ENCODE measurements at regions not wholly inside any gene's neighbourhood (a gene's known extent, or its start where the extent isn't known, plus 50 kb on each side); places are given as distances from the start of the nearest gene placed in this dataset.

- no peak for DNase-seq (ENCODE audit: low read depth)
These were observed 1763.3 kb upstream of the MIR17HG start for GRCh38 chr13:89584058-89584620.

DNA sequence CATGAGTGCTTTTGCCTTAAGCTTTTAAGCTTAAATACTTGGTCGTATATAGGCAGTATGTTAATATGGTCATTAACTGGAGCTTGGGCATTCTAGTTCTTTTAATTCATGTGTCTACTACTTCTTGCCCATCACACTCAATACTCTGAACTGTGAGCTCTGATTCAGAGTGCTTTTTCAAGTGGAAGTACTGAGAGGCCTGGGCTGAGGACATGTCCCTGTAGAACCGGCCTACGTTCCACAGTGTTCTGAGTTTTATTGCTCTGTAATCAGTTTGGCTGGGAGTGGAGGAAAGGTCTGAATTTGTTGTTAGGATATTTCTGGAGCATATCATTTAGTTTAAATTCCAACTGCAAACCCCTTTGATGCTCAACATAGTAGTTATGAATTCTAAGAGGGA, 1744.8 kb upstream of the MIR17HG start:
- no peak for DNase-seq (ENCODE audit: low read depth)

DNA sequence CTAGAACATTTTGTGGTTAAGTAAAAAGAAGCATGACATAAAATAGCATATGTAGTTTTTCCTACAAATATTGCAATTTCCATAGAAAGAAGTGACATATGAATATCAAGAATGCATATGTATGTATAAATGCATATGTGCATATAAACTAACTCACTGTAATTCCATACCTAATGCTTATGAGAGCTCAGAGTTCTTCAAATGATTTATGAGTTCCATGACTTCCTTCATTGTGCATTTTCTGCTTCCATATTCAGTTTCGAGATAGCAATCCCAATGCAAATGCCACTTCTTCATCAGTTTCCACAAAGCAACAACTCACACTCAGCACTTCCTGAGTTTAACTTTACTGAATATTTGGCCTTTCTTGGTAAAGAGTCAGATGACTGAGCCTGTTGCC, 1744.3 kb upstream of the MIR17HG start:
- no peak for DNase-seq (ENCODE audit: low read depth)

- no peak for DNase-seq (ENCODE audit: low read depth)
These were observed 1738.2 kb upstream of the MIR17HG start for GRCh38 chr13:89609318-89609717.

GRCh38 chr13:89610331-89610730, 1737.2 kb upstream of the MIR17HG start:
- DNase-seq (ENCODE audit: low read depth): no peak

DNA sequence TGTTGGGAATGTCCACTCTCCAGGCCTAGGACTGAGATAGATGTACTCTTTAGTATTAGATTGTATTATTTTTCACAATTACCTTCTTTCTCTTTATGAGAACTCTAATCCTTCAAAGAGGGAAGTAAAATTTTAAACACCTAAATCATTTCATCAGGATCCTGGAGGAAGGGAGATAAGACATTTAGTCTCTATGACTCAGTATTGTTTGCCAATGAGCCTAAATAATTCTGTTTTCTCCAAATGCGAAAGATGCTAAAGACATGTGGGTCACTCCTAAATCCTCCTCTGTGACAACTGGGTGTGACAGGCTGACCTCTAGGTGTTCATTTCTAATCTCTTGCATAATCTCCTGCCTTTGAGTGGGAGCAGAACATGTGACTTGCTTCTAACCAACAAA, 1736.6 kb upstream of the MIR17HG start:
- no peak for DNase-seq (ENCODE audit: low read depth)

DNA sequence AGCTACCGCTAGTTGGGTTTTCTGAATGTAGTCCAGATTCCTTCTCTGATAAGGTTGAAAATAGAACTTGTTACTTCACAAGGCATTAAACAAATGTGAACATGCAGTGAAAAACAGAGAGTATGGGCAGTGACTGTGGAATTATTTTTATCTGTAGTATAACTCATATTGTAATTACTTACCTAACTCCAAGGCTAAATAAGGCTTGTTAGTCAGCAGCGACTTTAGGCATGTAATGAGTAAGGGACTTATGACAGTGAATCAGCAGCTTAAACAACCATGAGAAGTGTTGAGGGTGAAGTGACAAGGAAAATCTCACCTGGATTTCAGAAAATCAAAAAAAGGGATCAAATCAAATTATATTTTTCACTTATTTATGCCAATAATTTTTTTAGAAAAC, 1719.5 kb upstream of the MIR17HG start:
- DNase-seq (ENCODE audit: low read depth): no peak

DNA sequence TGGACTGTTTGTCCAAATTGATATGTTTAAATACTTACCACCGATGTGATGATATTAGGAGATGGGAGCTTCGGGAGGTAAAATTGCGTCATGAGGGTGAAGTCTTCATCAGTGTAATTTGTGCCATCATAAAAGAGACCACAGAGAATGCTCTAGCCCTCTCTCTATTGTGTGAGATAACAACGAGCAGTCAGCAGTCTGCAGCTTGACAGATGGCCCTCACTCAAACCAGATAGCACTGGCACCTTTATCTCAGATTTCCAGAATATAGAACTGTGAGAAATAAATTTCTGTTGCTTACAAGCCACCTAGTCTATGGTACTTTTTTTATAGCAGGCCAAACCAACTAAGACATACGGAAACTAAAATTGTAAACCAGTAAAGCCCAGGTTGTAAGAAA, 1718.9 kb upstream of the MIR17HG start:
- no peak for DNase-seq (ENCODE audit: low read depth)

DNA sequence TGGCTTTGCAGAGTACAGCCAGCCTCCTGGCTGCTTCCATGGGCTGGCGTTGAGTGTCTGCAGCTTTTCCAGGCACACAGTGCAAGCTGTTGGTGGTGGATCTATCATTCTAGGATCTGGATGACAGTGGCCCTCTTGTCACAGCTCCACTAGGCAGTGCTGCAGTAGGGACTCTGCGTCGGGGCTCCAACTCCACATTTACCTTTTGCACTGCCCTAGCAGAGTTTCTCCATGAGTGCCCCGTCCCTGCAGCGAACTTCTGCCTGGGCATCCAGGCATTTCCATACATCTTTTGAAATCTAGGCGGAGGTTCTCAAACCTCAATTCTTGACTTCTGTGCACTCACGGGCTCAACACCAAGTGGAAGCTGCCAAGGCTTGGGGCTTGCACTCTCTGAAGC, 1697.3 kb upstream of the MIR17HG start:
- DNase-seq (ENCODE audit: low read depth): no peak

GRCh38 chr13:89660752-89661151, 1686.7 kb upstream of the MIR17HG start:
- no peak for DNase-seq (ENCODE audit: low read depth)

DNA sequence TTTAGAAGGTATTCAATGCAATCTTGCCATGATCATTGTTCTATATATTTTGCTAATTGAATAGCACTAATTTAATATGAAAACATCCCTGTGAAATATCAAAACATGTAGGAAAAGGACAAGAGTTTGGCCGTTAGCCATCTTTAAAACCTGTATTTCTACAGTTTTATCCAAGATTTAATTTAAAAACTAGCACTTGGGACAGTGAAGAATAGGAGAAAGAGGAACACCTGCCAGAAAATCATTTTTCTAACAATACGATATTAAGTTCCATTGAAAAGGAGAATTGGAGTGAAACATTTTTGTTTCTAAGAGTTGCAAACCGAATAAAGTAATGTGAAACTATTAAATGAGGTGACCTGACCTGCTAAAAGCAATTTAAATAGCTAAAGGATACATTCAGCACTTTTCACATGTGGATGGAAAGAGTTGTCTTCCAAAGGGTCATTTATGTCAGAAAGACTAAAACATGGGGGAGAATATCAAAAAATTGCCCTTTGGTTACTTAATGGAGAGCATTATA, 1673.6 kb upstream of the MIR17HG start:
- DNase-seq (ENCODE audit: low read depth): no peak

GRCh38 chr13:89678466-89679121, 1668.9 kb upstream of the MIR17HG start:
- no peak for DNase-seq (ENCODE audit: low read depth)

GRCh38 chr13:89684896-89685295, 1662.6 kb upstream of the MIR17HG start:
- DNase-seq (ENCODE audit: low read depth): no peak

- DNase-seq (ENCODE audit: low read depth): no peak
These were observed 1661.3 kb upstream of the MIR17HG start for GRCh38 chr13:89686171-89686570.

DNA sequence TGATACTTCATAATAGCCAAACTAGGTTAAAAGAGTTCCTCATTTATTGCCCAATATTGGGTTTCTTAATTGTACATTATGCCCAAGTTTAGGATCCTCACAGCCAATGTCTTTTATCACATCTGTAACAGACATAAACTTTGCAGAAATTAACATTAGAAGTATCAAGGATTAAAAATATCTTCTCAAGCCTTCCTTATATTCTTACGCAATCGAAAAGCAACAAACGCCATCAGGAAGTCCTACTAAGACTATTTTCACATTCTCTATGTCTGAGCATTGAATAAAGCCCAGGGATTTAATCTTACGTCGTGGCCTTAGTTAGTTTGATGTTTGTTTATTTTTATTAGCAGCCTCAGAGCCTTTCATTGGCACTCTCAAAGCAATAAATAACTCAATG, 1660.4 kb upstream of the MIR17HG start:
- DNase-seq (ENCODE audit: low read depth): no peak

- DNase-seq (ENCODE audit: low read depth): no peak
These were observed 1658.6 kb upstream of the MIR17HG start for GRCh38 chr13:89688918-89689317.

GRCh38 chr13:89694451-89694850, 1653.0 kb upstream of the MIR17HG start:
- no peak for DNase-seq (ENCODE audit: low read depth)

DNA sequence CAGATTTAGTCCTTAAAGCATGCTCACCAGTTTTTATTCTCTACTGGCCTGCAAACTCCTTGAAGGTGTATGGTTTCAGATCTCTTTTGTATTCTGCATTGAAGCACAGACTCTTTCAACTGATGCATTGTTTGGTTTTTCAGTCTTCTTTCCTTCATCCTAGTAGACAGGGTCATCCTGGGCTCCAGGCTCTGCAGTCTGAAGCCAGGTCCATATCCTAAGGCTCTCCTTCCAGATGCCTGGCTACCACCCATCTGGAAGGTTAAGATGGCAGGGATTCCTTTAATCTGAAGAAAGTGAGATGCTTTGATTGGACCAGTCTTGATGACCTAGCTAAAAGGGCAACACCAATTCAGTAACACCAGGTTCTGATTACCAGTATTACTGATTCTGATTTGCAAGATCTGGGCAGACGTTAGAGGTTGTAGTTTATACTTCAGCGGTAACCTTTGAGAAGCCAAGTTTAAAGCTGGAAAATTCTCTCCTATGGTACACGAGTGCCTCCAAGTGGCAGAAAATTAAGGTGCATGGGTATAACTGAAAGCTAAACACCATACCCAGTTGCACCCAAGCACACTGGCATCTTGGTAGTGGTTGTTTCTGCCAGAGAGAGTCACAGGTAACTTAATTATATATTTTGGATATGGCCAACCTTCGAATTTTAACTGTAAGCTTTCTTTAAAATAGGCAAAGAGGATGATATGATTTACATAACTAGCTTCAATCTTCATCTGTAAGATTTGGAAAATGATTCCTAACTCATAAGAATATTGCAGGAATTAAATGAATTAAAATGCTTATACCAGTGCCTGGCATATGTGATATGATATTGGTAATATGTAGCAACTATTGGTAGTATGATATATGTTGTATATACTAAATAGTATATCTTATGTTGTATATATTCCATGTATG, 1651.9 kb upstream of the MIR17HG start:
- peak; percentile 14 for DNase-seq (ENCODE audit: low read depth)

GRCh38 chr13:89701913-89702312, 1645.6 kb upstream of the MIR17HG start:
- no peak for DNase-seq (ENCODE audit: low read depth)

GRCh38 chr13:89704040-89704439, 1643.4 kb upstream of the MIR17HG start:
- no peak for DNase-seq (ENCODE audit: low read depth)

DNA sequence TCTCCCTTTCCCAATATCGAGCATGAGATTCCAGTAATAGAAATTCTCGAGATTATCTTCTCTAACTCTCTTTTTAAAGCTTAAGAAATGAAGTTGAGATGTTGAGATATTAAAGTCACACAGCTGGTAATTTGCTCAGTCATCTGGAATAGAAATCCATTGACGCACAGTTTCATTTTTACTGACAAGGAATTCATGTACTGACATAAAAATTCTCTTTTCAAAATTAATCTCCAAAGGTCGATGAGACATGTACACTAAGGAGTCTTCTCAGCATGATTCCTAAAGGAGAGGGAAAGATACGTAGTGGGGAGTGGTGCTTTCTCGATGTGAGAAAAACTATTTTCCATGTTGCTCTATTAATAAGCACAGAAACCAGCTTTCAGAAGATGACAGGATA, 1639.5 kb upstream of the MIR17HG start:
- DNase-seq (ENCODE audit: low read depth): no peak

- no peak for DNase-seq (ENCODE audit: low read depth)
These were observed 1626.3 kb upstream of the MIR17HG start for GRCh38 chr13:89721216-89721615.

Data from HS-5 (cell line).